Trophoblast cell (in vitro differentiated cells and primary cell): ENCODE measurements at regions not wholly inside any gene's neighbourhood (a gene's known extent, or its start where the extent isn't known, plus 50 kb on each side); places are given as distances from the start of the nearest gene placed in this dataset.
"Not testable (repeated sequence)": the region's sequence is repeated elsewhere in the genome, so short reads cannot be mapped to it uniquely, and the experiment has no call there.

Experiments
- DNase-seq, 2 donors: peaks; one replicate each; pipeline ENCODE4 v3.0.0-alpha.2; 2016
- H2AFZ ChIP-seq: 2 replicates; pipeline ENCODE4 v1.6.1; 2013; ENCODE audit warnings: low read length, moderate library complexity, mild to moderate bottlenecking; ENCODE audit not compliant: insufficient read depth, poor library complexity
- H2AK5ac ChIP-seq: 2 replicates; pipeline ENCODE4 v1.6.1; 2013; ENCODE audit warnings: mild to moderate bottlenecking, low read length
- H2BK120ac ChIP-seq: 2 replicates; pipeline ENCODE4 v1.6.1; 2013; ENCODE audit warnings: low read length, mild to moderate bottlenecking, moderate library complexity; ENCODE audit not compliant: insufficient read depth, poor library complexity
- H2BK12ac ChIP-seq: 2 replicates; pipeline ENCODE4 v1.6.1; 2013; ENCODE audit warnings: mild to moderate bottlenecking, low read length, moderate library complexity
- H2BK5ac ChIP-seq: 2 replicates; pipeline ENCODE4 v1.6.1; 2013; ENCODE audit warnings: low read length, low read depth, moderate library complexity, mild to moderate bottlenecking; ENCODE audit not compliant: poor library complexity
- H3K14ac ChIP-seq: 2 replicates; pipeline ENCODE4 v1.6.1; 2013; ENCODE audit warnings: mild to moderate bottlenecking, low read length
- H3K18ac ChIP-seq: 2 replicates; pipeline ENCODE4 v1.6.1; 2013; ENCODE audit warnings: mild to moderate bottlenecking, low read length
- H3K23ac ChIP-seq: 2 replicates; pipeline ENCODE4 v1.6.1; 2013; ENCODE audit warnings: low read length
- H3K27ac ChIP-seq: 2 replicates; pipeline ENCODE4 v1.5.1; 2013; ENCODE audit warnings: low read depth, mild to moderate bottlenecking, inconsistent platforms, low read length, moderate library complexity
- H3K27me3 ChIP-seq: 2 replicates; pipeline ENCODE4 v1.6.1; 2013; ENCODE audit warnings: inconsistent platforms, mild to moderate bottlenecking, low read length, moderate library complexity; ENCODE audit not compliant: insufficient read depth
- H3K36me3 ChIP-seq, 2 experiments: 1 replicate in 1 of 2; 2 replicates in 1 of 2; pipeline ENCODE4 v1.6.1; 2013; ENCODE audit warnings: low read length in 2 of 2, mild to moderate bottlenecking in 2 of 2, moderate library complexity in 1 of 2; ENCODE audit not compliant: insufficient read depth in 2 of 2, control insufficient read depth in 1 of 2
- H3K4ac ChIP-seq: 2 replicates; pipeline ENCODE4 v1.6.1; 2013; ENCODE audit warnings: low read depth, mild to moderate bottlenecking, low read length, moderate library complexity
- H3K4me1 ChIP-seq, 2 experiments: 1 replicate in 1 of 2; 2 replicates in 1 of 2; pipeline ENCODE4 v1.6.1; 2013; ENCODE audit warnings: low read length in 2 of 2, mild to moderate bottlenecking in 2 of 2, moderate library complexity in 1 of 2; ENCODE audit not compliant: insufficient read depth in 2 of 2, control insufficient read depth in 1 of 2
- H3K4me2 ChIP-seq: 2 replicates; pipeline ENCODE4 v1.6.1; 2013; ENCODE audit warnings: inconsistent platforms, mild to moderate bottlenecking, low read length, moderate library complexity
- H3K4me3 ChIP-seq: 2 replicates; pipeline ENCODE4 v1.5.1; 2013; ENCODE audit warnings: mild to moderate bottlenecking, low read depth, low read length, inconsistent platforms
- H3K79me1 ChIP-seq: one replicate; pipeline ENCODE4 v1.6.1; 2013; ENCODE audit warnings: low read length
- H3K79me2 ChIP-seq: 2 replicates; pipeline ENCODE4 v1.6.1; 2013; ENCODE audit warnings: low read length, mild to moderate bottlenecking; ENCODE audit not compliant: control insufficient read depth, insufficient read depth, poor library complexity
- H3K9ac ChIP-seq: 2 replicates; pipeline ENCODE4 v1.6.1; 2013; ENCODE audit warnings: mild to moderate bottlenecking, low read length
- H3K9me3 ChIP-seq: 2 replicates; pipeline ENCODE4 v1.6.1; 2013; ENCODE audit warnings: low read depth, mild to moderate bottlenecking, control low read depth, inconsistent platforms, low read length; ENCODE audit not compliant: insufficient read depth
- H4K12ac ChIP-seq: 2 replicates; pipeline ENCODE4 v1.6.1; 2013; ENCODE audit warnings: low read depth, mild to moderate bottlenecking, low read length, moderate library complexity
- H4K8ac ChIP-seq: 2 replicates; pipeline ENCODE4 v1.6.1; 2013; ENCODE audit warnings: low read depth, mild to moderate bottlenecking, low read length, moderate library complexity
- H4K91ac ChIP-seq: one replicate; pipeline ENCODE4 v1.6.1; 2013; ENCODE audit warnings: low read depth, mild to moderate bottlenecking, low read length, moderate library complexity
- WGBS: extraction: QIAGEN DNeasy Blood & Tissue Kit; methylation state at CpG from one replicate; pipeline ENCODE4 v1.1.7; 2013; ENCODE audit warnings: missing lambda C conversion rate; ENCODE audit not compliant: insufficient read length, insufficient coverage; ENCODE audit errors: extremely low coverage; 5-methylcytosine and 5-hydroxymethylcytosine counted together

GRCh38 chr1:220425852-220426251 lies 102.1 kb upstream of the MARK1 start:
- Histone ChIP-seq H3K36me3 (no peaks in the 10 kb centered on the region), H2BK5ac (no peak overlapping the region), H2AFZ (no peak overlapping the region), H3K4ac (no peak overlapping the region), H3K27ac (no peak overlapping the region), H3K18ac (no peak overlapping the region), H2BK120ac (no peak overlapping the region), H3K14ac (no peak overlapping the region), H3K4me3 (no peak overlapping the region), H4K91ac (no peak overlapping the region), H2BK12ac (no peak overlapping the region), H2AK5ac (no peak overlapping the region), H3K9ac (no peak overlapping the region), H3K9me3 (no peaks in the 10 kb centered on the region), H4K8ac (no peak overlapping the region), H3K27me3 (no peaks in the 10 kb centered on the region), H3K4me2 (no peak overlapping the region), H3K79me2 (no peaks in the 10 kb centered on the region), H4K12ac (no peak overlapping the region), H3K79me1 (peaks cover 2% of the 10 kb centered on the region), H3K4me1 (peaks cover 7% of the 10 kb centered on the region in 2 experiments), H3K23ac (no peak overlapping the region)
- no CpG with 5 or more reads among the region's 1 CpG for WGBS
- DNase-seq = peak; percentile 35 to 80

GRCh38 chr1:220421508-220421907 lies 106.4 kb upstream of the MARK1 start:
- Histone ChIP-seq H3K18ac (no peak overlapping the region), H2BK12ac (no peak overlapping the region), H3K79me1 (no peaks in the 10 kb centered on the region), H3K4me3 (no peak overlapping the region), H3K4me2 (no peak overlapping the region), H3K27me3 (no peaks in the 10 kb centered on the region), H3K36me3 (no peaks in the 10 kb centered on the region), H4K12ac (no peak overlapping the region), H2BK120ac (no peak overlapping the region), H3K9ac (no peak overlapping the region), H3K23ac (no peak overlapping the region), H4K8ac (no peak overlapping the region), H3K27ac (no peak overlapping the region), H2BK5ac (no peak overlapping the region), H3K9me3 (no peaks in the 10 kb centered on the region), H3K79me2 (no peaks in the 10 kb centered on the region), H3K4ac (no peak overlapping the region), H3K4me1 (peaks cover 0 to 2% of the 10 kb centered on the region in 2 experiments), H2AK5ac (no peak overlapping the region), H4K91ac (no peak overlapping the region), H2AFZ (no peak overlapping the region), H3K14ac (no peak overlapping the region)
- WGBS = no CpG with 5 or more reads among the region's 2 CpGs
- DNase-seq = no peak

- H3K36me3 ChIP-seq = no peaks in the 10 kb centered on the region
- H2AFZ ChIP-seq = no peak overlapping the region
- no peak overlapping the region for H3K23ac ChIP-seq
- no peak overlapping the region for H2BK5ac ChIP-seq
- DNase-seq = peak in 1 of 2 donors; percentile 22
- no peak overlapping the region for H4K8ac ChIP-seq
- no peak overlapping the region for H2BK120ac ChIP-seq
- no peak overlapping the region for H3K9ac ChIP-seq
- no peaks in the 10 kb centered on the region for H3K79me1 ChIP-seq
- no peaks in the 10 kb centered on the region for H3K4me1 ChIP-seq
- H3K4ac ChIP-seq = no peak overlapping the region
- H2BK12ac ChIP-seq = no peak overlapping the region
- H3K9me3 ChIP-seq = no peaks in the 10 kb centered on the region
- H3K27me3 ChIP-seq = no peaks in the 10 kb centered on the region
- WGBS = no CpG with 5 or more reads among the region's 5 CpGs
- no peak overlapping the region for H3K18ac ChIP-seq
- H3K79me2 ChIP-seq = no peaks in the 10 kb centered on the region
- H2AK5ac ChIP-seq = no peak overlapping the region
- H3K4me2 ChIP-seq = no peak overlapping the region
- H4K91ac ChIP-seq = no peak overlapping the region
- H3K14ac ChIP-seq = no peak overlapping the region
- H4K12ac ChIP-seq = no peak overlapping the region
- H3K4me3 ChIP-seq = no peak overlapping the region
- no peak overlapping the region for H3K27ac ChIP-seq
Measured at GRCh38 chr1:220420726-220421125, 107.2 kb upstream of the MARK1 start.

GRCh38 chr1:220412382-220412781 lies 115.6 kb upstream of the MARK1 start:
- not testable (repeated sequence) for H3K27ac ChIP-seq, H3K4ac ChIP-seq, H3K27me3 ChIP-seq, DNase-seq, H2AFZ ChIP-seq, H2BK5ac ChIP-seq, H2AK5ac ChIP-seq, H3K4me3 ChIP-seq, H4K8ac ChIP-seq, H3K79me1 ChIP-seq, H3K36me3 ChIP-seq, H2BK120ac ChIP-seq, H3K14ac ChIP-seq, H3K23ac ChIP-seq, H3K9ac ChIP-seq, H3K79me2 ChIP-seq, H4K91ac ChIP-seq, H3K18ac ChIP-seq, H4K12ac ChIP-seq, H3K4me2 ChIP-seq, H3K9me3 ChIP-seq
- peak overlapping the region; percentile 71 for H2BK12ac ChIP-seq
- WGBS = no CpG with 5 or more reads among the region's 19 CpGs
- peaks cover 11% of the 10 kb centered on the region in 2 experiments for H3K4me1 ChIP-seq
